Panc1 (cell line): ENCODE measurements at regions not wholly inside any gene's neighbourhood (a gene's known extent, or its start where the extent isn't known, plus 50 kb on each side); places are given as distances from the start of the nearest gene placed in this dataset.

Source experiments
- CTCF ChIP-seq: fragments of 450-650 bp; IDR thresholded peaks from 2 replicates; pipeline ENCODE4 v1.5.1; 2017; ENCODE audit warnings: mild to moderate bottlenecking
- POLR2AphosphoS5 ChIP-seq: IDR thresholded peaks from 2 replicates; pipeline ENCODE4 v1.6.1; 2012; ENCODE audit warnings: mild to moderate bottlenecking, low read depth, low read length, moderate library complexity
- REST ChIP-seq, 2 experiments: IDR thresholded peaks; 2 replicates each; pipeline ENCODE4 v1.6.1; 2011 to 2012; ENCODE audit warnings: low read depth in 2 of 2, control low read depth in 1 of 2, low read length in 1 of 2, mild to moderate bottlenecking in 1 of 2, moderate library complexity in 1 of 2; ENCODE audit not compliant: insufficient read depth in 1 of 2
- SIN3A ChIP-seq: IDR thresholded peaks from 2 replicates; pipeline ENCODE4 v1.6.1; 2012; ENCODE audit warnings: low read depth, mild to moderate bottlenecking, low read length, moderate library complexity, borderline replicate concordance; ENCODE audit not compliant: insufficient read depth
- TCF7L2 ChIP-seq: IDR thresholded peaks from 2 replicates; pipeline ENCODE4 v1.6.1; 2011; ENCODE audit warnings: mild to moderate bottlenecking, low read depth, low read length, inconsistent platforms

GRCh38 chrX:22351076-22351475 lies 78.4 kb downstream of the CBLL2 start:
- TF ChIP-seq POLR2AphosphoS5 (no peak), CTCF (no peak), REST (IDR thresholded peaks at IDR 0.05; ENCODE audit: insufficient read depth in 1 of 2, low read depth in 2 of 2, low read length in 1 of 2) (no peak), TCF7L2 (no peak), SIN3A (no peak)
